A204.1 (cell line): ENCODE measurements at regions not wholly inside any gene's neighbourhood (a gene's known extent, or its start where the extent isn't known, plus 50 kb on each side); places are given as distances from the start of the nearest gene placed in this dataset.
"Not testable (repeated sequence)": the region's sequence is repeated elsewhere in the genome, so short reads cannot be mapped to it uniquely, and the experiment has no call there.

ENCODE experiments used
- FAIRE-seq: peaks from 2 replicates; lab custom pipeline; 2012; peaks lifted over from hg19 to GRCh38; lab: Jason Lieb, UNC

DNA sequence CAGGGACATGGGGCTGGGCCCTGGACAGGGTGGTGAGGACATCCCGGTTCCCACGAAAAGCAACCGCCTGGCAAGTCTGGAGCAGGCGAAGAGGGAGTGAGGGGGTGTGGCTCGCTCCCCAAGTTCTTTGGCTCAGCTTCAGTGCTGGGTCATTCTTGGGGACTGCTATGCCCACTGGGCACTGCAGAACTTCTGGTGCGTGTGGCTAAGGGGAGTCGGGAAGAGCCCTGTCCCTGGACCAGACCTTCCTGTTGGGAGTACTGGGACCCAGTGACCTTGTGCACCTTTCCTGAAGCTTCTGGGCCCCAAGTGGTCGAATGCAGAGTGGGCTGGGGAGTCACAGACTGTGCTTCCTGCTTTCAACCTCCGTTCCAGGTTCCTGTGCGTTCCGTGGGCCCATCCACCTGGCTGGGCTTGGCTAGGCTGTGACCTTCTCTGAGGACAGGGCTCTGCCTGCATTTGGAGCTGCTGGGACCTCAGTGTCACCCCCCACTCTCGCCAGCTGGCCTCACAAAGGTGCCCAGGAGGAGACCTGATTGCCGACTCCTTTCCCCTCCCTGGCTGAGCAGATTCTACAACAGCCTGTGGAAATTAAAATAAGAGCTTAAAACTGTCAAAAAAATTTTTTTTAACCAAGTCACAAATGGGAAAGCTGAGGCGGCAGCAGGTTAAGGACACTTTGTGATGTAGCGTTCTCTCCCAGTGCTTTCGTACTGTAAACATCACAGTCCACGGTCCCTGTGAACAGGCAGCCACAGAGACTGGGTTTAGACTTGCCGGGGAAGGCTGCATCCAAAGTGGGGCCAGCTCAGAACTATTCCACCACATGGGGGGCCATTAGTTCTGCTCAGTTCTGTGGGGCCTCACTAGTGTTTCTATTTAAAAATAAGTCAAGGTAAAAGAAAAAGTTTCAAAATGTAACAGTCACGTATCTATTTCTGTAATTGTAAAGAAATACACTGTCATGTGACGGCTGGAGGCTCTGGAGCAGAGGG lies 63.8 kb upstream of the WNT7B start:
- no peak for FAIRE-seq

DNA sequence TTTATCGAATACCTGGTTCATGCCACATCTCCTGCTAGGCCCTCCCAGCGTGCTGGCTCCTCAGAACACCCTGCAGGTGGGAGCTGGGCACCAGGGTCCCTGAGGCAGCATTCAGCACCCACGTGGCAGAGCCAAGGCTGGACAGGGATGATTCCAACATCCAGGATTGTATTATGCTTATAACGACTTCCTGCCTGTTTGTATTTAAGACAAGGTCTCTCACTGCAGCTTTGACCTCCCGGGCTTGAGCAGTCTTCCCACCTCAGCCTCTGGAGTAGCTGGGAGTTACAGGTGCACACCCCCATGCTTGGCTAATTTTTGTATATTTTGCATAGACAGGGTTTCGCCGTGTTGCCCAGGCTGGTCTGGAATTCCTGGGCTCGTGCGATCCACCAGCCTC lies 64.7 kb upstream of the WNT7B start:
- FAIRE-seq, result no peak

DNA sequence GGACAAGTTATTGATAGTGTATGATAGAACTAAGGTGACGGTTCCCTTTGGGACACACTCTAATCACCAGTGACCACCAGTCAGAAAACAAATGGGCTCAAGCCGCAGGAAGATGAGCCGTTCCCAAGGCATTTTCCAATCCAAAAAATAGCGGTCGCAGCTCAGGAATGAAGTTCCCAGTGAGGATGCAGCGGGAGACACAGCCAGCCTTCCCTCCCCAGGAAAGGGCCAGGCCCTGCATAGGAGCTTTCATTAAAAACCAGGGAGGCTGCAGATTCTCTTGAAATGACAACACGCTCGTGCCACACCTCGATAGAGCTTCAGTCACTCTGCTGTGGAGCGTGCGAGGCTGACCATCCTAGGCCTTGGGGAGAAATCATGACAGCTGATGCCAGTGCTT lies 65.8 kb upstream of the WNT7B start:
- FAIRE-seq, result no peak

DNA sequence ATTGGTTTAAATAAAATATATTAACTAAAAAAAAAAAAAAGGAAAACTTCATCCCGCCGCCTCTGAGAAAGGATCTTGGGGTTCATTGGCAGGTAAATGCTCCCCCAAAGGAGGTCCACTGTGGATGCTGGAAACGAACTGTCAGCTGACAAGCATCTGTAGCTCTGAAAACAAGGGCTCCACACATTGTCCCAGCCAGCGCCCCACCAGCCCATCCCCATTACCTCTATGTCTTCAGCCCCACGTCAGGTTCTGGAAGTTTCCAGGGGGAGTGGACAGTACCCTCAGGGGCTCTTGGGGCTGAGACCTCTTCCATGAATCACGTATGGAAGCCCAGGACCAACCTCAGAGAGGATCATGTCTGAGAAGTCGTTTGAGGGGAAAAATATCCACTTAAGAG lies 66.4 kb upstream of the WNT7B start:
- FAIRE-seq, result no peak

DNA sequence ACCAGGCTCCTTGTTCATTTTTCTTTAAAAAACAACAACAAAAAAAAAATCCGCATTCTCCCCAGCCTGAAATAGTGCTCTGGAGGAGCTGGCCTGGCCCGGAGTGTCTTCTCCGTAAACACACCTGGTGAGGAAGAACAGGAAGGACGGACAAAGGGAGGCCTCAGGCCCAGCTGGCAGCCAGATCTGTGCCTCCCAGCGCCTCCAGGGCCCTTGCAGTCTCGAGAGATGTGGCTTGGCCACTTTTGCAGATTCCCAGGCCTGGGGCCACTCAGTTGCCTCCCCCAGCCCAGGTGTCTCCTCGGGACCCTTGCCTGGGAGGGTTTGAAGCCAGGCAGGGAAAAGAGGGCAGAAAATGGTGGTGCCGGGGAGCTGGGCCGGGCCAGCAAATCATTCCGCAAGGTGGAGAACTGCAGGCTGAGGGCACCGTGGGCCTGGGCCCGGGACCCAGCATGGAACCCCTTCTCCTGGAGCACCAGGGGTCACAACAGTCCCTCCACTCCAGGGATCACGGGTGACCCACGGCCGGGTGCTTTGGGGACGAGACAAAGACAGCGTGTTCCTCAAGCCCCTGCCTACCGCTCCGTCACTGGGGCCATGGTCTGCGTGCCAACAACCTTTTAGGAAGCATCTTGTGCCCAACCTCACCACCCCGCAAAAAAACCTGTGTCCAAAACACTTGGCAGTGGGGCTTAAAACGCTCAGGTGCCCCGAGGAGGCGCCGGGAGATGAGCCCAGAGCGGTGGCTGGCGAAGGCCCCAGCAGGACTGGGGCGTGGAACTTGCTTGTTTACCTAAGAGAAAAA lies 67.1 kb upstream of the WNT7B start:
- FAIRE-seq, result no peak

DNA sequence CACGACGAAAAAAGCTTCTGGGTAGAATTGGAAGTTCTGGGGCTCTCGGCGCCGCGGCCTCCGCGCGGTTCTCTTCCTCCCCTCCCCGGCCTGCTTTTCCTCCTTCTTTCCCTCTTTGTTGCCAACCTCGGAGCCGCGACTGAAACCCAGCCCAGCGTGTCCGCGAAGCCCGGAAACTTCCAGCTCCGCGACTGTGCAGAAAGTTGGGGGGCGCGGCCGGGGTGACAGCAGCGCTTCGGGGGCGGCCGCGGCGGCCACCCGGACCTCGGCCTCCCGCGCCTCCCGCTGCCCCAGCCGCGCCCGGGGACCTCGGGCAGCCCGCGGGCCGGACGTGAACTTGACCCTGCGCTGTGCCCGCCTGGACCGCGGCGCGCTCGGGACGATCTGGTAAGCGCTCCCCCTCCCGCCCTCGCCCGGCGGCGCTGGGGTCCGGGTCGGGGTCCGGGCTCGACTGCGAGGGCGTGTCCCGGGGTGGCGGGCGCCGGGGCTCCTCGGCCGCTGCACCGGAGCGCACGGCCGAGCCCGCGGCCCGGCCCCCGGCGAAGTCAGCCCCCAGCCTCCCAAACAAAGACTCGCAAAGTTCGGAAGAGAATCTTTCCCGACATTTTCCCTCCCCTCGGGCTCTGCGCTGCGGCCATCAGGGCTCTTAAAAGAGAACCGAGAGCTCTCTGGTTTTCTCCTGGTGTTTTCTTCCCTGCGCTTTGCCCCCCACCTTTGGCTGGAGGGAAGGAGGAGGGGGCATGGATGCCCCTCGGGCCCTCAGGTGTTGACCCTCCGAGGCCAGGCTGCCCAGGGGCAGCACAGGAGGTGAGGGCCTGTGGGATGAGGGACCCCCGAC lies 67.9 kb upstream of the WNT7B start:
- FAIRE-seq, result no peak

DNA sequence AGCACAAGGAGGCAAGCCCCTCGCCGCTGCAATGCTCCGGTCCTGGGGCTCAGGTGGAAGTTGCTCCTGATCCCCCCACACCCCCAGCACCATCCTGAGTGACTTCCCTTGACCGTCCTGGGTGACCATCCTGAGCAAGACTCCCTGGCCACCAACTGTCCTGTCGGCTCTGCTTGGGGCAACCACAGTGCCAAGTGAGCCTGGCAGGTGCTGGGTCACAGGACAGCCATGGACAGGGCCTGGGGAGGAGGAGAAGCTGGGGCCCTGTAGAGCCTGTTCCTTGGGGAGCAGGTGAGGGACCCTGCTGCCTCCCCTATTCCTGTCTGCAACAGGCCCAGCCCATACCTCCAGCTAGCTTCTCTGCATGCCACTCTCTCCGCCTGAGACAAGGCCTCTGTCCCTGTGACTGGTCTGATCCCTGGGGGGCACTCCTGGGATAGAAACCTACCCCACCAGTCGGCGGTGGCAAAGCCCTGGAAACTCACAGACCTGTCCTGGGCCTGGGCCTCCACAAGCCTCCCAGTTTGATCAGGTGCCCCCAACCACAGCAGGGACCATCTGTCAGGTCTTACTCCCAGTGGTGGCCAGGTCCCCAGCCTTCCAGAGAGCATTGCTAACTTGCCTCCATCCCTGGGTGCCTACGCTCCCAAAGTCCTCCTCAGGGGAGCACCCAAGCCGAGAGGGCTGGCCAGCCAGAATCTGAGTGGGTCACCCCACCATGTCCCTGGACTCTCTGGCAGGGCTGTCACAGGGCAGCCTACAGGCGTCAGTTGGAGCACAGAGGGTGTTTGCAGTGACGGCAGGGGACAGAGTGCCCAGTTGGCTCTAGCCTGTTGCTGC lies 68.7 kb upstream of the WNT7B start:
- no peak for FAIRE-seq

DNA sequence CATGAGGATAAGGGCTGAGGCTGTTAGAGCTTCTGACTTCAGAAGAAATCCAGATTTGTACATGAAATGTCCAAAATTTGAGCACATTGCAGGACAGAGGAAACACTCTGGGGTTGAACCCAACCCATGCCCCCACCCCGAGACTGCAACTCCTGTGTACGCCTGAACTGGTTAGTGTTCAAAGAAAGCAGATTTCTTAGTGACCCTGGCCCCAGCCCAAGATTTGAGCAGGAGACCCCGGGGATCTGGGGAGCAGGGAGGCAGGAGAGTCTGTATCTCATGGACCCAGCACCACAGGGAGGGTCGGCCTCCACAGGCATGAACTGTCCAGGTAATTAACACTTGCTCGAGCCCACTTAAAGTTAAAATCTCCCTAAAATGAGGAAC lies 69.3 kb upstream of the WNT7B start:
- no peak for FAIRE-seq

DNA sequence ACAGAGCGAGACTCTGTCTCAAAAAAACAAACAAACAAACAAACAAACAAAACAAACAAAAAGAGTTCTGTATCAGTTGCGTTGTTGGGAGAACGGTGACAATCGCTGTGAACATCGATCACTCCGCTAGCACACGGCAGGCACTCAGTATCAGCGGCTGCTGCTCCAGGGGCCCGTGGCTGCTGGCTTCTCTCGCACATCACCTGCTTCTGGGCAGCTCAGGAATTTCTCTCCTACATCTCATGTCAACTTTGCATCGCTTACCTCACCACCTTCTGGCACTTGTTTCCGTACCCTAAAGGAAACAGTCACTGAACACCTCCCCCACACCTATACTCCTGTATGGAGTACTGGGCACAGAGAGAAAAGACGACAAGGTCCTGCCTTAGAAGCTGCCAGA lies 70.3 kb upstream of the WNT7B start:
- FAIRE-seq, result no peak

DNA sequence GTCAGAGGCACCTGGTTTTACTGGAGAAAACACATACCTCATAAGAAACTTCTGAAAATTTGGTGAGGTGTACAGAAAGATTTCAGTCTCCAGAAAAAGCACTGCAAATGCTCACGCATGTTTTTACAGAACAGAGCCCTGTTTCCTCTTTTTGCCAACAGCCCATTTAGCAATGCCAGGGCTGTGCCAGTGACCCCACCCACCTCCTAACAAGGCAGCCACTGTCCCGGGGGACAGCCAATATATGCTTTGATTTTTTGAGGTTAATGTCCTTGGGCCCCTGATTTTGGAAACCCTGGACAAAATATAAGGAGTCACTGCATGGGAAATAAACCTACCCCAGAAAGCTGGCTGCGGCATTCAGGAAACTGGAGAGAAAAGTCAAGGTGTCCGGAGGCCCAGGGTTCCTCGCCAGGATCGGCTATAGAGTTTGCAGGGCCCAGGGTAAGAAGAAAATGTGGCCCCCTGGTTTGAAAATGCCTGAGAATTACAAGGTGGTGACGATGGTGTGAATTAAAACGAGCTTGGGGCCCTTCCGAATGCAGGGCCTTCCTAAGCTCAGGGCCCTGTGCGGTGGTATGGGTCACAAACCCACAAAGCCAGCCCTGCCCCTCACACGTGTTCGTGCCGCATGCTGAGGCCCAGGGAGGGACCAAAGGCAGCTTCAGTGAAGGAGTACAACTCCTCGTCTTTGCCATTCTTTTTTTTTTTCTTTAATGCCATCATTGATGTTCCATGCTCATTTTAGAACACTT lies 71.1 kb upstream of the WNT7B start:
- FAIRE-seq, result no peak

DNA sequence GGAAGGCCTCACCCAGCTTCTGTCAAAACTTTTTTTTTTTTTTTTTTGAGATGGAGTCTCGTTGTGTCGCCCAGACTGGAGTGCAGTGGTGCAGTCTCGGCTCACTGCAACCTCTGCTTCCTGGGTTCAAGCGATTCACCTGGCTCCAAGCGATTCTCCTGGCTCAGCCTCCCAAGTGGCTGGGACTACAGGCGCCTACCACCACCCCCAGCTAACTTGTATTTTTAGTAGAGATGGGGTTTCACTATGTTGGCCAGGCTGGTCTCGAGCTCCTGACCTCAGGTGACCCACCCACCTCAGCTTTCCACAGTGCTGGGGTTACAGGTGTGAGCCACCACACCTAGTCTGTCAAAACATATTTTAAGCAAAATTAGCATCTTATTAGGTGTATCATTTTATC lies 71.7 kb upstream of the WNT7B start:
- FAIRE-seq, result not testable (repeated sequence)

DNA sequence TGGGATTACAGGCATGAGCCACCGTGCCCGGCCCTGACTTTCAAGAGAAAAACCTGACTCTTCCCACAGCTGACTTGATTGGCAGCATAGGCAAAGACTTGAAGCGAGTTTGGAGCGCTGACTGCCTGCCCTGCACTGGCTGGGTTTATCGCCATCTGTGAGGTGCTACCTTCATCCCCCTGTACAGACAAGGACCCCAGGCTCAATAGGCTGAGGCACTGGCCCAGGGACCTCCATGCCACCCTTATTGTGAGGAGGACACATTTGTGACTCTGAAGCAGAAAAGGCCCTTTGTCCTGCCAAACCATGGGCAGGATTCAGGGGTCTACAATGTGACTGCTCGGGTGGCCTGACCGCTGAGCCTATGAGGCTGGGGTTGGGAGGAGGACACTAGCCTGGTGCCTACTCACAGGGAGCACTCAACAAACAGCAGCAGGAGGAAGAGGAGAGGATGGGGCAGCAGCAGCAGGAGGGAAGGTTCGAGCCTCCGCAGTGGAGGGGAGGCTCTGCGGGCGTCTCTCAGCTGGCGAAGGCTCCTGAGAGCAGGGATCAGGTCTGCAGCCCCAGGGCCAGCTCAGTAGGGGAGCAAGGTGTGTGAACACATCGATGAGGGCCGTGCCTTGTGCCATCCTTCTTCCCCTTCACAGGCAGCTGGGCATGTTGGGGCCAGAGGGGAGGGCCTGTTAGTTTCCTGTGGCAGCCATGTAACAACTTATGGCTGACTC lies 72.9 kb upstream of the WNT7B start:
- FAIRE-seq, result no peak

DNA sequence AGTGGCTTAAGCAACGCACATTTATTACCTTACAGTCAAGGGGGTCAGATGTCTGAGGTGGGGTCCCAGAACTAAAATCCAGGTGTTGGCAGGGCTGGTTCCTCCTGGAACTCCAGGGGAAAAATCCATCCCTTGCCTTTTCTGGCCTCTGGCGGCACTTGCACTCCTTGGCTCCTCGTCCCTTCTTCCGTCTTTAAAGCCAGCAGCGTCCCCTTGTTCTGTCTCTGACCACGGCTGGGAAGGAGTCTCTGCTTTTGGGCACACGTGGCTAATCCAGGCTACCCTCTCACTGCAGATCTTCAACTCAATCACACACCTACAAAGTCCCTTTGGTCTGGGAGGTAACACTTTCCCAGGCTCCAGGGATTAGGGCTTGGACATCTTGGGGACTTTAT lies 73.5 kb upstream of the WNT7B start:
- FAIRE-seq, result no peak

DNA sequence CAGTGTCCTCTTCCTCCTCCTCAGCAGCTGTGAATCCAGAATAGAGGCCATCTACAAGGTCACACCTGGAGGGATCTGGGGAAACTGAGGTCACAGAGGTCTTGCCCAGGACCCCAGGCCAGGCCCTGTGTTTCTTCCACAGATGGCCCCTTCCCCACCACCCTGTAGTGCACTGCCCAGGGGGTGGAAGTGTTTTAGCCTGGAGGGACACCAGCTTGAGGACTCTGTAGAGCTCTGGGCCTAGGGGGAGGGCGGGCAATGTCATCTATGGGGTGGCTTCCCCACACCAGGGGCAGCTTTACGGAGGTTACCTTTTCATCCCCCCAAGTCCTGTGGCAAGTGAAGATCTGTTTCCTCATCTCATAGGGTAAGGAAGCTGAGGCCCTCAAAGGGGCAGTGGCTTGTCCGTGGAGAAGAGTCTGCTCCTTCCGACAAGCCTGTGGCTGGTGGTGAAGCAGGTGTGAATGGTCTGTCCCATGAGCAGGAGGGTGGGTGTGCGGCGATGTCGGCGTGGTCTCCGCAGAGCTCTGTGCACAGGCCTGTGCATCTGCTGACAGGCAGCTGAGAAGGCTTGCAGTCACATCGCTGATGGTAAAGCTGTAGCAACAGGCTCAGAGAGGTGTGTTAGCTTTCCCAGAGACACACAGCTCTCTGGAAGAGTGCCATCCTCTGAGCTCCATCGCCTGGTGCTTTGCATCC lies 74.1 kb upstream of the WNT7B start:
- no peak for FAIRE-seq

DNA sequence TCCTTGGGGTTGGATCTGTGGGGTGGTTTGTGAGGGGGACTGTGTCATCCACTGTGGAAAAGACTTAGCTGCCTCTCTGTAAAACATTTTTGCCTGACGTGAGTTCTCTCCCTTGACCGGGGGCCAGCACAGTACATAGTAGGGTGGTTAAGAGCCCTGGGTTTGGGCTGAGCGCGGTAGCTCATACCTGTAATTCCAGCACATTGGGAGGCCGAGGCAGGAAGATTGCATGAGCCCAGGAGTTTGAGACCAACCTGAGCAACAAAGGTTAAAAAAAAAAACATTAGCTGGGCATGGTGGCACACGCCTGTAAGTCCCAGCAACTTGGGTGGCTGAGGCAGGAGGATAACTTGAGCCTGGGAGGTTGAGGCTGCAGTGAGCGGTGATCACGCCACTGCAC lies 74.7 kb upstream of the WNT7B start:
- FAIRE-seq, result no peak

DNA sequence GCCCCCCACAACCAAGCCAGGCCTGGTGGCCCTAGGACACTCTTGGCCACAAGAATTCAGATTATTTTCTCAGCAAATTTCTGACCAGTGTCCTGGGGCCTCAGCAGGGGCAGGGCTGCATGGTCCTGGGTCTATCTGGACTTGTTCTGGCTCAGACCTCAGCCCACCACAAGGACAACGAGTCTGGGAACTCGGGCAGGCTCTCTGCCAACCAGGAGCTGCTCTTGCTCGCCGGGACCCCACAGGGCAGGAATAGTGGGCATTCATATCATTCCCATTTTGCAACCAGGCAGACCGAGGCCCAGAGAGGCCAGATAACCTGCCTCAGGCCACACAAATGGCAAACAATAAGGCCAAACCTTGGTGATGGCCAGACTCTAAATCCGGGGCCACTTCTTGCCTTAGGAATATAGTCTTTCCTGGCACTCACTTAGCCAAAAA lies 75.4 kb upstream of the WNT7B start:
- FAIRE-seq, result no peak

DNA sequence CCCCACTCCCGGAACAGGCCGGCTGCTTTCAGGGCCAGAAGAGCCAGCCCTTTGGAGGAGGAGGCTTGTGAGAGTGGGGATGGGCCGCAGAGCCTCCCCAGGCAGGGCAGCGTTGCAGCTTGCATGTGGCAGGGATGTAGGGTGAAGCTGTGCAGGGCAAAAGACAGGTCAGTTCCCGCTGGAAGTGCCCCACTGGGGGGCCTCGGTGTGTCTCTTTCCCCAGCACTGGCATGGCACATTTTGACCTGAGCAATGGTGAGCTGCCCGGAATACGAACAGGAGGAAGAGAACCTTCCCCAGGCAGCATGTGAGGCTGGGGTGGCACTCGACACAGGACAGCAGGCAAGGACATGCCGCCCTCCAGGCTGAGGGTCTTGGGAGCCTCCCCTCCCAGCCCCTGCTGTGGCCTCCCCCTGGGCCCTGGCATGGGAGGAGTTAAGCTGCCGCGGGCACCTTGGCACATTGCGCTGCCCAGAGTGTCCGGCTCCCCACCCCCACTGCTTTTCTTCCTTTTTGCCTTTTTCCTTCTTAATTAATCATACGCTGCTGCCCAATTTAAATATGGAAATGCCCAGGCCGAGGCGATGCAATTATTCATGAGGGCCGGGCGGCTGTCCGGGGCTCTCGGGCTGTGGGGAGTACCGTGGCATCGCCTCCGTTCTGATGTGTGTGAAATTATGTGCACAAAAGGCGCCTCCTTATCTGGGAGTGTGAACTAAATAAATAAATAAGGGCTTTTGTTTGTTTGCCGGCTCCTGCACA lies 76.0 kb upstream of the WNT7B start:
- FAIRE-seq, result no peak

DNA sequence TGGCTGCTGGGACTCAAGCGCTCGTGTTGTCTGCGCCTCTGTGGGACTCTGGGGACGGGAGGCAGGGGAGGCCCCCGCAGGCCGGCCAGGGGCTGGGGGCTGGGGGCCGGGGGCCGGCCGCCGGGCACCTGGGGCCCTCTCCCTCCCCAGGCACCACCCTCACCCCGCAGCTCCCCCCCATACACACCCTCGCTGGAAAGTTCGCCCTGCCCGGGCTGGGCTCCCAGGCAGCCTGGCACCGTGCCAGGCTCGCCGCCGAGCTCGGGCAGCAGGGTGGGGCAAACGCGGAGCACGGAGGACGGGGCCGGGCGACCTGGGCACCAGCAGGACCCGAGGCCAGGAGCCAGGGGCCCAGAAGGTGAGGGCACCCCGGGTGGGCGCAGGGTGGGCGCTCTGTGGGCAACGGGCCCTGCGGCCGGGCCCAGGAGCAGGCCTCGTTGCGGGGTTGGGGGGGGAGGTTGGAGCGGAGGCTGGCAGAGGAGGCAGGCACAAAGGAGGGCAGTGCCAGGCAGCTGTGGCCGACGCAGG lies 76.7 kb upstream of the WNT7B start:
- no peak for FAIRE-seq
